HEK293T (cell line): ENCODE measurements at regions not wholly inside any gene's neighbourhood (a gene's known extent, or its start where the extent isn't known, plus 50 kb on each side); places are given as distances from the start of the nearest gene placed in this dataset.

Experiments
- CTCF ChIA-PET: fragments of 350-600 bp; formaldehyde crosslinking; extraction: SDS; loops from one replicate; lab custom pipeline; 2021; ENCODE audit warnings: antibody characterized with exemption, inconsistent platforms; lab: Yijun Ruan, JAX
- POLR2A ChIA-PET: fragments of 350-600 bp; formaldehyde crosslinking; extraction: SDS; loops from one replicate; lab custom pipeline; 2020; ENCODE audit warnings: antibody characterized with exemption, inconsistent platforms; lab: Yijun Ruan, JAX
- DNase-seq: peaks from one replicate; pipeline ENCODE4 v3.0.0; 2012; ENCODE audit warnings: mixed read lengths; ENCODE audit errors: extremely low spot score
- ARNT ChIP-seq: fragments of 450-650 bp; IDR thresholded peaks from 2 replicates; pipeline ENCODE4 v1.6.1; 2017; ENCODE audit warnings: mild to moderate bottlenecking
- BHLHE40 ChIP-seq: fragments of 450-650 bp; IDR thresholded peaks from 2 replicates; pipeline ENCODE4 v1.6.1; 2016; ENCODE audit warnings: mild to moderate bottlenecking, moderate library complexity, borderline replicate concordance
- CTBP1 ChIP-seq: fragments of 450-650 bp; IDR thresholded peaks from 2 replicates; pipeline ENCODE4 v1.6.1; 2016; ENCODE audit warnings: borderline replicate concordance
- ELF4 ChIP-seq: fragments of 450-650 bp; IDR thresholded peaks from 2 replicates; pipeline ENCODE4 v1.6.1; 2017; ENCODE audit warnings: antibody characterized with exemption
- FOXA1 ChIP-seq: fragments of 450-650 bp; IDR thresholded peaks from 2 replicates; pipeline ENCODE4 v1.6.1; 2016; ENCODE audit warnings: mild to moderate bottlenecking
- FOXK2 ChIP-seq: fragments of 450-650 bp; IDR thresholded peaks from 2 replicates; pipeline ENCODE4 v1.6.1; 2016; ENCODE audit warnings: mild to moderate bottlenecking
- FOXM1 ChIP-seq: fragments of 450-650 bp; IDR thresholded peaks from 2 replicates; pipeline ENCODE4 v1.6.1; 2017; ENCODE audit warnings: mild to moderate bottlenecking, borderline replicate concordance
- HDGF ChIP-seq: fragments of 450-650 bp; IDR thresholded peaks from 2 replicates; pipeline ENCODE4 v1.6.1; 2017; ENCODE audit warnings: antibody characterized with exemption, borderline replicate concordance
- L3MBTL2 ChIP-seq: fragments of 450-650 bp; conservative IDR thresholded peaks from 2 replicates; pipeline ENCODE4 v1.6.1; 2016; ENCODE audit warnings: mild to moderate bottlenecking
- LEF1 ChIP-seq: fragments of 450-650 bp; IDR thresholded peaks from 2 replicates; pipeline ENCODE4 v1.6.1; 2017; ENCODE audit warnings: mild to moderate bottlenecking, borderline replicate concordance
- NFRKB ChIP-seq: fragments of 450-650 bp; IDR thresholded peaks from 2 replicates; pipeline ENCODE4 v1.6.1; 2016; ENCODE audit warnings: mild to moderate bottlenecking, moderate library complexity
- PKNOX1 ChIP-seq: fragments of 450-650 bp; IDR thresholded peaks from 2 replicates; pipeline ENCODE4 v1.6.1; 2016
- SP1 ChIP-seq: fragments of 450-650 bp; IDR thresholded peaks from 2 replicates; pipeline ENCODE4 v1.6.1; 2017
- SUZ12 ChIP-seq: fragments of 450-650 bp; IDR thresholded peaks from 2 replicates; pipeline ENCODE4 v1.6.1; 2016; ENCODE audit warnings: mild to moderate bottlenecking
- TARDBP ChIP-seq: fragments of 450-650 bp; IDR thresholded peaks from 2 replicates; pipeline ENCODE4 v1.6.1; 2016
- ZNF384 ChIP-seq: fragments of 450-650 bp; IDR thresholded peaks from 2 replicates; pipeline ENCODE4 v1.6.1; 2016

GRCh38 chr7:153399554-153399940 lies 640.0 kb downstream of the ACTR3B start:
- CTCF ChIA-PET, result no interaction called here
- POLR2A ChIA-PET, result no interaction called here
- TF ChIP-seq BHLHE40 (no peak), SUZ12 (no peak), PKNOX1 (no peak)
- DNase-seq, result no peak

- no peak for DNase-seq
- ChIA-PET POLR2A (no interaction called here), CTCF (no interaction called here)
These were observed 641.4 kb downstream of the ACTR3B start for GRCh38 chr7:153400735-153401593.

GRCh38 chr7:153401795-153402720 lies 642.5 kb downstream of the ACTR3B start:
- ChIA-PET POLR2A (no interaction called here), CTCF (no interaction called here)
- no peak for DNase-seq
- TF ChIP-seq ZNF384, result no peak
- TF ChIP-seq PKNOX1, result no peak
- TF ChIP-seq LEF1, result no peak
- TF ChIP-seq FOXM1, result no peak
- TF ChIP-seq CTBP1, result no peak
- TF ChIP-seq SUZ12, result no peak
- TF ChIP-seq FOXA1, result no peak
- TF ChIP-seq L3MBTL2, result no peak
- no peak for TF ChIP-seq HDGF
- no peak for TF ChIP-seq SP1
- TF ChIP-seq TARDBP, result no peak
- no peak for TF ChIP-seq FOXK2
- no peak for TF ChIP-seq ELF4
- TF ChIP-seq NFRKB, result no peak
- TF ChIP-seq BHLHE40, result no peak

More at GRCh38 chr7:153400735-153401593, 641.4 kb downstream of the ACTR3B start:
- TF ChIP-seq LEF1, result no peak
- no peak for TF ChIP-seq TARDBP
- TF ChIP-seq HDGF, result no peak
- TF ChIP-seq FOXK2, result no peak
- TF ChIP-seq NFRKB, result no peak
- TF ChIP-seq L3MBTL2, result no peak
- TF ChIP-seq ZNF384, result no peak
- no peak for TF ChIP-seq BHLHE40
- TF ChIP-seq ELF4, result no peak
- TF ChIP-seq FOXM1, result no peak
- no peak for TF ChIP-seq CTBP1
- TF ChIP-seq ARNT, result no peak
- no peak for TF ChIP-seq SP1
- TF ChIP-seq SUZ12, result no peak
- TF ChIP-seq FOXA1, result no peak
- no peak for TF ChIP-seq PKNOX1

GRCh38 chr7:153402721-153403541 lies 643.4 kb downstream of the ACTR3B start:
- CTCF ChIA-PET, result no interaction called here
- TF ChIP-seq TARDBP (no peak), FOXK2 (no peak), FOXM1 (no peak), LEF1 (no peak), HDGF (no peak), BHLHE40 (no peak), SP1 (no peak), NFRKB (no peak), ARNT (no peak), SUZ12 (no peak), FOXA1 (no peak), ELF4 (no peak), CTBP1 (no peak), ZNF384 (no peak), L3MBTL2 (no peak)
- POLR2A ChIA-PET, result no interaction called here
- DNase-seq, result no peak

- DNase-seq, result no peak
- CTCF ChIA-PET, result no interaction called here
- TF ChIP-seq TARDBP, result no peak
- no peak for TF ChIP-seq SUZ12
- TF ChIP-seq PKNOX1, result no peak
- no peak for TF ChIP-seq CTBP1
- no peak for TF ChIP-seq ARNT
- no peak for TF ChIP-seq BHLHE40
- no peak for TF ChIP-seq NFRKB
- TF ChIP-seq HDGF, result no peak
- no peak for TF ChIP-seq ZNF384
- no peak for TF ChIP-seq LEF1
- TF ChIP-seq FOXA1, result no peak
- POLR2A ChIA-PET, result no interaction called here
These were observed 644.6 kb downstream of the ACTR3B start for GRCh38 chr7:153404124-153404523.
